PC-9 (cell line): ENCODE measurements at regions not wholly inside any gene's neighbourhood (a gene's known extent, or its start where the extent isn't known, plus 50 kb on each side); places are given as distances from the start of the nearest gene placed in this dataset.

Experiments used
- BruUV-seq: library from RNA; stranded (reverse); fragments of 400-500 nt; replicated peaks from 2 replicates; lab custom pipeline; 2021; lab: Mats Ljungman, UMichigan
- CTCF ChIA-PET: fragments of 300-600 bp; sonication (Branson Sonifier 250); formaldehyde crosslinking; loops from one replicate; lab custom pipeline; 2022; ENCODE audit warnings: antibody characterized with exemption; lab: Charles Lee
- POLR2A ChIA-PET: fragments of 300-600 bp; sonication (Branson Sonifier 250); formaldehyde crosslinking; loops from one replicate; lab custom pipeline; 2022; ENCODE audit warnings: antibody characterized with exemption; ENCODE audit not compliant: unreplicated experiment; lab: Charles Lee
- DNase-seq, 2 experiments: peaks; one replicate each; pipeline versions ENCODE4 v3.0.0 to v3.0.0-alpha.2; 2015 to 2022; ENCODE audit warnings: mixed read lengths in 1 of 2
- H2AFZ ChIP-seq: fragments of 200-600 bp; sonication (generic); 2 replicates; pipeline ENCODE4 v1.8.1; 2017; ENCODE audit warnings: antibody characterized with exemption
- H3F3A ChIP-seq: fragments of 200-600 bp; sonication (generic); 2 replicates; pipeline ENCODE4 v1.8.1; 2017; ENCODE audit warnings: antibody characterized with exemption, mild to moderate bottlenecking, low read depth; ENCODE audit not compliant: insufficient read depth
- H3K27ac ChIP-seq: fragments of 200-600 bp; sonication (generic); 2 replicates; pipeline ENCODE4 v1.6.1; 2016; ENCODE audit warnings: mixed run types
- H3K27me3 ChIP-seq: fragments of 200-600 bp; sonication (generic); 2 replicates; pipeline ENCODE4 v1.6.1; 2016; ENCODE audit warnings: low read depth, mixed run types; ENCODE audit not compliant: insufficient read depth
- H3K36me3 ChIP-seq: fragments of 200-600 bp; sonication (generic); 2 replicates; pipeline ENCODE4 v1.6.1; 2016; ENCODE audit warnings: low read depth, mixed run types
- H3K4me1 ChIP-seq: fragments of 200-600 bp; sonication (generic); replicated peaks from 2 replicates; pipeline ENCODE4 v1.6.1; 2016; ENCODE audit warnings: mixed run types; ENCODE audit not compliant: insufficient read depth
- H3K4me2 ChIP-seq: fragments of 200-600 bp; sonication (generic); 2 replicates; pipeline ENCODE4 v1.6.1; 2017; ENCODE audit warnings: mixed run types
- H3K4me3 ChIP-seq: fragments of 200-600 bp; sonication (generic); 2 replicates; pipeline ENCODE4 v1.6.1; 2016; ENCODE audit warnings: mixed run types
- H3K79me2 ChIP-seq: fragments of 200-600 bp; sonication (generic); 2 replicates; pipeline ENCODE4 v1.6.1; 2017; ENCODE audit warnings: low read depth, mixed run types
- H3K9me2 ChIP-seq: fragments of 200-600 bp; sonication (generic); 2 replicates; pipeline ENCODE4 v1.8.1; 2017; ENCODE audit warnings: mild to moderate bottlenecking; ENCODE audit not compliant: insufficient read depth
- H3K9me3 ChIP-seq: fragments of 200-600 bp; sonication (generic); 2 replicates; pipeline ENCODE4 v1.8.1; 2016; ENCODE audit warnings: low read depth; ENCODE audit not compliant: insufficient read depth
- H4K20me1 ChIP-seq: fragments of 200-600 bp; sonication (generic); 2 replicates; pipeline ENCODE4 v1.8.1; 2017; ENCODE audit not compliant: insufficient read depth
- EZH2 ChIP-seq: fragments of 200-600 bp; sonication (generic); IDR thresholded peaks from 2 replicates; pipeline ENCODE4 v1.8.0; 2017; ENCODE audit warnings: antibody characterized with exemption, low read depth
- intact Hi-C: fragments of 100-400 bp; cut with micrococcal nuclease; formaldehyde crosslinking; loops from one replicate; pipeline ENCODE4 v1.10.0; 2022; ENCODE audit not compliant: unreplicated experiment
- TF ChIP-seq, protein P1 (sequence below): fragments of 200-600 bp; sonication (generic); conservative IDR thresholded peaks from 2 replicates; pipeline ENCODE4 v1.6.1; 2017; ENCODE audit warnings: mixed run types, antibody characterized with exemption, mild to moderate bottlenecking, moderate library complexity

DNA sequence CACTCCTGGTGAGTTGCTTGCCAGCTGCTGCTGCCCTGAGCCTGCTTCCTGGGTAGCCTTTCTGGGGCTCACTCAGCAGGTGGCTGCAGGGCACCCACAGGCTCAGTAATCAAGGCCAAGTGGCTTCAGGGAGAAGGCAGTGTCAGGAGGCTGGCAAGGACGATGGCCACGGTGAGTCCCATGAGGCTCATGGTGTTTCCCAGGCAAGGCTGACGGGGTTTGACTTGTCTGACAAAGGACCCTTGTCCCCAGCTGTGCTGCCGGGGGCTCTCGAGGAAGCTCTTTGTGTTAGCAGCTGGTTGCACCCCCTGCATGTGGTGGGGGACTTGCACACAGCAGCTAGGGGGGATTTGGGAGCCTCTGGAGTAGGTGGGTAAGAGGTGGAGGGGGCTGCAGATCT, 190.5 kb upstream of the C1orf174 start:
- Histone ChIP-seq H3K4me2 (no peak overlapping the region), H3K4me3 (no peak overlapping the region), H3K36me3 (no peaks in the 10 kb centered on the region), H3F3A (no peaks in the 10 kb centered on the region), H3K79me2 (no peaks in the 10 kb centered on the region), H3K4me1 (no peaks in the 10 kb centered on the region), H3K27ac (no peak overlapping the region), H4K20me1 (no peaks in the 10 kb centered on the region), H3K27me3 (peaks cover 87% of the 10 kb centered on the region), H2AFZ (no peak overlapping the region), H3K9me3 (no peaks in the 10 kb centered on the region), H3K9me2 (no peaks in the 10 kb centered on the region)
- intact Hi-C loops, result no loop called here
- POLR2A ChIA-PET, result no interaction called here
- no peak for DNase-seq
- TF ChIP-seq, protein P1, sequence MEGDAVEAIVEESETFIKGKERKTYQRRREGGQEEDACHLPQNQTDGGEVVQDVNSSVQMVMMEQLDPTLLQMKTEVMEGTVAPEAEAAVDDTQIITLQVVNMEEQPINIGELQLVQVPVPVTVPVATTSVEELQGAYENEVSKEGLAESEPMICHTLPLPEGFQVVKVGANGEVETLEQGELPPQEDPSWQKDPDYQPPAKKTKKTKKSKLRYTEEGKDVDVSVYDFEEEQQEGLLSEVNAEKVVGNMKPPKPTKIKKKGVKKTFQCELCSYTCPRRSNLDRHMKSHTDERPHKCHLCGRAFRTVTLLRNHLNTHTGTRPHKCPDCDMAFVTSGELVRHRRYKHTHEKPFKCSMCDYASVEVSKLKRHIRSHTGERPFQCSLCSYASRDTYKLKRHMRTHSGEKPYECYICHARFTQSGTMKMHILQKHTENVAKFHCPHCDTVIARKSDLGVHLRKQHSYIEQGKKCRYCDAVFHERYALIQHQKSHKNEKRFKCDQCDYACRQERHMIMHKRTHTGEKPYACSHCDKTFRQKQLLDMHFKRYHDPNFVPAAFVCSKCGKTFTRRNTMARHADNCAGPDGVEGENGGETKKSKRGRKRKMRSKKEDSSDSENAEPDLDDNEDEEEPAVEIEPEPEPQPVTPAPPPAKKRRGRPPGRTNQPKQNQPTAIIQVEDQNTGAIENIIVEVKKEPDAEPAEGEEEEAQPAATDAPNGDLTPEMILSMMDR, result no peak
- TF ChIP-seq EZH2, result no peak
- BruUV-seq, result no TSS peak
- CTCF ChIA-PET, result no interaction called here

DNA sequence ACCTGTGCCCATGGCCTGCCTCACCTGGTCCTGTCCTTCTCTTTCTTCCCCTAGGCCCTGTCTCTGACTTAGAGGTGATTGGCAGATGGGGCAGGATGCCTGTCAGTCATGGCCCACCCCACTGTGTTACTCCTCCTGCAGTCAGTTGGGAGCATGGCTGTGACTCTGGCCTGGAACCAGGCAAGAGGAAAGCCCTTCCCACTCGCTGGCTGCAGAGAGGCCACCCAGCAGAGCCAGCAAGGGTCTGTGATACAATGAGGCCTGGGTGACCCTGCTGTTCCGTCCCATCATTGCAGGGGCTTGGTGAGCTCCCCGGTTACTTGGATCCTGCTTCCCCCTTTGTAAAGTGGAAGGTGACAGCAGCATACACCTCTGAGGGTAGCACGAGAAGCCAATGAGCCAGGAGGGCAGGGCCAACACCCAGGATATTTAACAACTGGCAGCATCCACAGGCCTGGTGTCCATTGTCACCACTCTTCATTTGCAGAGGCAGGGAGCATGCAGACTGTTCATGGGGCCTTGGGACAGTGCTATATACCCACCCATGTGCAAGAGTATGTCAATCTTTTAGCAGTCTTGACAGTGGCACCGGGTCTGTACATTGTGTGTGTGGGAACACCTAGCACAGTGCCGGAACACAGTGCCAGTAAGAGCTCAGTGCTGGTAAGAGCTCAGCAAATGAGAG, 191.0 kb upstream of the C1orf174 start:
- H3K4me3 ChIP-seq, result no peak overlapping the region
- TF ChIP-seq, protein P1, result no peak
- no peak for TF ChIP-seq EZH2
- no peaks in the 10 kb centered on the region for H3K79me2 ChIP-seq
- POLR2A ChIA-PET, result no interaction called here
- H3K27me3 ChIP-seq, result peaks cover 81% of the 10 kb centered on the region
- H3K4me1 ChIP-seq, result no peaks in the 10 kb centered on the region
- intact Hi-C loops, result no loop called here
- CTCF ChIA-PET, result no interaction called here
- no peaks in the 10 kb centered on the region for H3K9me3 ChIP-seq
- no peaks in the 10 kb centered on the region for H3K9me2 ChIP-seq
- no peak overlapping the region for H2AFZ ChIP-seq
- no peaks in the 10 kb centered on the region for H4K20me1 ChIP-seq
- H3K4me2 ChIP-seq, result no peak overlapping the region
- no TSS peak for BruUV-seq
- H3K27ac ChIP-seq, result no peak overlapping the region
- H3F3A ChIP-seq, result no peaks in the 10 kb centered on the region
- H3K36me3 ChIP-seq, result no peaks in the 10 kb centered on the region
- DNase-seq, result no peak

DNA sequence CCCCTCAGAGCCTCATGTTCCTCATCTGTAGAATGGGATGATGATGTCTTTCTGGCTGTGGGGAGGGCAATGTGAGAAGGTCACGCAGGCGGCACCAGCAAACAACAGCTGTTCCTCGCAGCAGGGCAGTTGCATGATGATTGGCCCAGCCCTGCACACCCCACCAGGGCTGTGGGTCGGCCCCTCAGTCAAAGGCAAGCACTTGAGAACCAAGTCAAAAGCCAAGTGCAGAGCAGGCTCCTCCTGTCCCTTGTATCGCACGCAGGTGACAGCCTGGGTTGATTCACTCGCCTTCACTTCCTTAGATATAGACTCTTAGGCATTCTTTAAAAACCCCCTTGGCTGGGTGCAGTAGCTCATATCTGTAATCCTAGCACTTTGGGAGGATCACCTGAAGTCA, 191.9 kb upstream of the C1orf174 start:
- intact Hi-C loops, result no loop called here
- Histone ChIP-seq H3F3A (no peaks in the 10 kb centered on the region), H2AFZ (no peak overlapping the region), H3K9me2 (no peaks in the 10 kb centered on the region), H3K27ac (no peak overlapping the region), H3K79me2 (no peaks in the 10 kb centered on the region), H3K4me3 (no peak overlapping the region), H4K20me1 (no peaks in the 10 kb centered on the region), H3K4me1 (no peaks in the 10 kb centered on the region), H3K4me2 (no peak overlapping the region), H3K36me3 (no peaks in the 10 kb centered on the region), H3K9me3 (no peaks in the 10 kb centered on the region), H3K27me3 (peaks cover 73% of the 10 kb centered on the region)
- ChIA-PET CTCF (no interaction called here), POLR2A (no interaction called here)
- no peak for DNase-seq
- TF ChIP-seq, protein P1, result no peak
- TF ChIP-seq EZH2, result no peak
- no TSS peak for BruUV-seq
